PFSK-1 (cell line): ENCODE measurements at regions not wholly inside any gene's neighbourhood (a gene's known extent, or its start where the extent isn't known, plus 50 kb on each side); places are given as distances from the start of the nearest gene placed in this dataset.

Experiments
- FOXP2 ChIP-seq: optimal IDR thresholded peaks from 2 replicates; pipeline ENCODE3; 2011; ENCODE audit warnings: borderline replicate concordance, control low read depth, inconsistent platforms; ENCODE audit not compliant: insufficient read depth; ENCODE audit errors: extremely low read length, extremely low read depth
- POLR2AphosphoS5 ChIP-seq: IDR thresholded peaks from 2 replicates; pipeline ENCODE4 v1.6.1; 2012; ENCODE audit warnings: low read depth, mild to moderate bottlenecking, control low read depth, low read length, moderate library complexity
- SIN3A ChIP-seq: IDR thresholded peaks from 2 replicates; pipeline ENCODE4 v1.6.1; 2012; ENCODE audit warnings: mild to moderate bottlenecking, low read length, moderate library complexity, borderline replicate concordance; ENCODE audit not compliant: insufficient read depth
- TAF1 ChIP-seq: IDR thresholded peaks from 2 replicates; pipeline ENCODE4 v1.6.1; 2012; ENCODE audit warnings: low read length, control low read depth, borderline replicate concordance; ENCODE audit not compliant: insufficient read depth
- TF ChIP-seq, protein P1 (sequence below), 2 experiments: IDR thresholded peaks; 2 replicates each; pipeline versions ENCODE4 v1.6.1 to v1.8.0; 2011 to 2012; ENCODE audit warnings: low read depth in 2 of 2, low read length in 2 of 2, control low read depth in 1 of 2, inconsistent platforms in 1 of 2, mild to moderate bottlenecking in 1 of 2, moderate library complexity in 1 of 2; ENCODE audit not compliant: insufficient read depth in 1 of 2

DNA sequence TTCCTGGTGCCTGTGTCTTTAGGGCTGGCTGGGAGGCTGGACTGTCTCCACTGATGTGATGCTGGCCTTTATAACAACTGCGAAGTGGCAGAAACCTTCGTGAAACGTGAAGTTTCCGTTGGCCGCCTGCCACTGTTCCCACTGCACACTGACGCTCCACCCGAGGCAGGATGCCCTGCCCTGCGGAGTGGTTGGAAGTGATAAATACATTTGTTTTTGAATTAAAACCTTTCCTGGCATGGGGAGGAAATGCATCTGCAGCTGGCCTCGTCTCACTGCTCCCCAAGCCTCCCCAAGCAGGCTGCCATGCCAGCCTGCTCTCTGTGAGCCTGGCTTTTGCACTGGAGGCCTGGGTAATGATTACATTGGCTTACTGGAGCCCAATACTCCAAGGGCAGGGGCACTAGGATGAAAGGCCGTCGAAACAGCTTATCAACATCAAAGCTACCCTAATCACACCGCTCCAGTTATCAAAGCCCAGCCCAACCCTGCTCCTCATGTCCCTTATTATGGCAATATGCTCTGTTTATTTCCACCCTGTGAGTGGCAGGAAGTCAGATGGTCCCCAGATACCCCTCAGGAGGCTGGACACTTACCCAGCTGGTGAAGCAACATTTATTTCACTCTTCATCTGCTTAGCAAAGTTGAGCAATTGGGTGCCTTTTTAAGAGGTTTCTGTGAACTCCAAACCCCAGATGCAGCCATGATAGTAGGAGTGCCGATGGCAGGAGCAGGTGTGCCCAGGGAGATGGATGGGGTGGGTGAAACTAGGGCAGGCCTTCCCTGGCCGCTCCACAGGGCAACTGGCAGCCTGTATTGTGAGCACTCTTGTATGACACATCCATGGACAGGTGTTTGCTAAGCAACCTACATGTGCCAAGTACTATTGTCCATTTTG lies 97.4 kb upstream of the ITGA6 start:
- no peak for TF ChIP-seq TAF1
- TF ChIP-seq, protein P1, sequence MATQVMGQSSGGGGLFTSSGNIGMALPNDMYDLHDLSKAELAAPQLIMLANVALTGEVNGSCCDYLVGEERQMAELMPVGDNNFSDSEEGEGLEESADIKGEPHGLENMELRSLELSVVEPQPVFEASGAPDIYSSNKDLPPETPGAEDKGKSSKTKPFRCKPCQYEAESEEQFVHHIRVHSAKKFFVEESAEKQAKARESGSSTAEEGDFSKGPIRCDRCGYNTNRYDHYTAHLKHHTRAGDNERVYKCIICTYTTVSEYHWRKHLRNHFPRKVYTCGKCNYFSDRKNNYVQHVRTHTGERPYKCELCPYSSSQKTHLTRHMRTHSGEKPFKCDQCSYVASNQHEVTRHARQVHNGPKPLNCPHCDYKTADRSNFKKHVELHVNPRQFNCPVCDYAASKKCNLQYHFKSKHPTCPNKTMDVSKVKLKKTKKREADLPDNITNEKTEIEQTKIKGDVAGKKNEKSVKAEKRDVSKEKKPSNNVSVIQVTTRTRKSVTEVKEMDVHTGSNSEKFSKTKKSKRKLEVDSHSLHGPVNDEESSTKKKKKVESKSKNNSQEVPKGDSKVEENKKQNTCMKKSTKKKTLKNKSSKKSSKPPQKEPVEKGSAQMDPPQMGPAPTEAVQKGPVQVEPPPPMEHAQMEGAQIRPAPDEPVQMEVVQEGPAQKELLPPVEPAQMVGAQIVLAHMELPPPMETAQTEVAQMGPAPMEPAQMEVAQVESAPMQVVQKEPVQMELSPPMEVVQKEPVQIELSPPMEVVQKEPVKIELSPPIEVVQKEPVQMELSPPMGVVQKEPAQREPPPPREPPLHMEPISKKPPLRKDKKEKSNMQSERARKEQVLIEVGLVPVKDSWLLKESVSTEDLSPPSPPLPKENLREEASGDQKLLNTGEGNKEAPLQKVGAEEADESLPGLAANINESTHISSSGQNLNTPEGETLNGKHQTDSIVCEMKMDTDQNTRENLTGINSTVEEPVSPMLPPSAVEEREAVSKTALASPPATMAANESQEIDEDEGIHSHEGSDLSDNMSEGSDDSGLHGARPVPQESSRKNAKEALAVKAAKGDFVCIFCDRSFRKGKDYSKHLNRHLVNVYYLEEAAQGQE (IDR thresholded peaks at IDR 0.05; ENCODE audit: insufficient read depth in 1 of 2, low read depth in 2 of 2, low read length in 2 of 2), result no peak
- TF ChIP-seq SIN3A, result no peak
- TF ChIP-seq POLR2AphosphoS5, result no peak
- no peak for TF ChIP-seq FOXP2

GRCh38 chr2:172332507-172332906 lies 94.9 kb upstream of the ITGA6 start:
- no peak for TF ChIP-seq POLR2AphosphoS5
- no peak for TF ChIP-seq FOXP2
- TF ChIP-seq, protein P1 (IDR thresholded peaks at IDR 0.05; ENCODE audit: insufficient read depth in 1 of 2, low read depth in 2 of 2, low read length in 2 of 2), result no peak

DNA sequence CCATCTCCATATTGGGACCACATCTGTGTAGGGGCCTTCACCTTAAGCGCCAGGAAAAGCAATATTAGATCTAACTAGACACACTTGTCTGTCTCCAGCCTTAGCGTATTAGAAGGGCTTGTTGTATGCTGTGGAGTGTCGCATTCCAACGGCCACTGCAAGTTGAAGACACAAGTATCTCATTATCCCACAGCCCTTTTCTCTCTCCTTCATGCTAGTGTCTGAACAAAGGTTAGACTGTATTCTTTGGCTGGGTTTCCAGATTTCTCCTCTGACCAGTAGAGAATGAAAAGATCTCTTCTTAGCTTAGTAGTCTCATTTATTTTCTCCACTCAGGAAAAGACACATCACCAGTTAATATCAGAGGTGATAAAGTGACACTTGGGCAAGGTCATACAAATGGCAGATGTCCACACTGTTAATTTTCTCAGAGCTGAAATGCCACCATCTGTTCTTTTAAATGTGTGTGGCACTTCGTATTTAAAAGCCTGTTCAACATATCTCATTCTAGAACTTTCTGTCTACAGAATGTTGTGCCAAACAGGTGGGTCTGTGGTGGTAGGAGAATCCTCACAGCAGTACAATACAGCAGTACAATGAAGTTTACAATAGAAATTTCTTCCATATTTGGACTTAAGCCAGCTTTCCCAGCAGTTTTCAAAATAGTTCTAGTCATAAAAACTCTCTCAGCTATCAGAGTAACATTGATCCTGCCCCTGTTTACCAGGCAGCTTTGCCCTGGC lies 94.0 kb upstream of the ITGA6 start:
- TF ChIP-seq POLR2AphosphoS5, result no peak
- TF ChIP-seq SIN3A, result no peak
- TF ChIP-seq FOXP2, result no peak
- no peak for TF ChIP-seq TAF1
- TF ChIP-seq, protein P1 (IDR thresholded peaks at IDR 0.05; ENCODE audit: insufficient read depth in 1 of 2, low read depth in 2 of 2, low read length in 2 of 2), result no peak

DNA sequence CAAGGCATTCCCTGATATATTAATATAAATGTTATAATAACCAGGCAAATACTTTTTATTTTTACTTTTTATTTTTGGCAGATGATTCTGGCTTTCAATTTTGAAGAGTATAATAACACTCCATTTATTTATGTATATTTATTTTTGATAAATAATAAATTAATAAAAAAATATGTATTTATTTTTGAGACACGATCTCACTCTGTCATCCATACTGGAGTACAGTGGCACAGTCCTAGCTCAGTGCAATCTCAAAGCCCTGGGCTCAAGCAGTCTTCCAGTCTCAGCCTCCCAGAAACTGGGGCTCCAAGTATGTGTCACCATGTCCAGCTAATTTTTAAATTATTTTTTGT lies 93.4 kb upstream of the ITGA6 start:
- TF ChIP-seq FOXP2 (no peak), POLR2AphosphoS5 (no peak), TAF1 (no peak), SIN3A (no peak)
- TF ChIP-seq, protein P1 (IDR thresholded peaks at IDR 0.05; ENCODE audit: insufficient read depth in 1 of 2, low read depth in 2 of 2, low read length in 2 of 2), result no peak
